ENCODE measurements at regions not wholly inside any gene's neighbourhood (a gene's known extent, or its start where the extent isn't known, plus 50 kb on each side); places are given as distances from the start of the nearest gene placed in this dataset.
"Not testable (repeated sequence)": the region's sequence is repeated elsewhere in the genome, so short reads cannot be mapped to it uniquely, and the experiment has no call there.

DNA sequence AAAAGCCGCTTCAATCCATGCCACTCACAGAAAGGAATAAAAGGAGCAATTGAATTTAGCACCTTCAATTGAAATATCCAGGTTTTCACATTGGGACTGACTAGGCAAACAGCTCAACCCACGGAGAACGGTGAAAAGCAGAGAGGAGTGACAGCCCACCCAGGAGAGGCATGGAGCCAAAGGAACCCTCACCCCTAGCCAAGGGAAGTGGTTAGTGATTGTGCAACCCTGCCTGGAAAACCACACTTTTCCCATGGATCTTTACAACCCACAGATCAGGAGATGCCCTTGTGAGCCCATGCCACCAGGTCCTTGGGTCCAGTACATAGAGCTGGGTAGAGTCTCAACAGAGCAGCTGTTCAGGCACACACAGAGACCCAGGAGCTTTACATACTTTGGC is 911.8 kb downstream of the EPHA7 start:
- DNase-seq (ENCODE audit: low spot score), result no peak

- no peak for DNase-seq (ENCODE audit: low spot score)
Measured at GRCh38 chr6:92504509-92504908, 914.9 kb downstream of the EPHA7 start.

GRCh38 chr6:92497281-92497680 is 922.1 kb downstream of the EPHA7 start:
- no peak for DNase-seq (ENCODE audit: low spot score)

GRCh38 chr6:92496527-92496926 is 922.8 kb downstream of the EPHA7 start:
- no peak for DNase-seq (ENCODE audit: low spot score)

DNA sequence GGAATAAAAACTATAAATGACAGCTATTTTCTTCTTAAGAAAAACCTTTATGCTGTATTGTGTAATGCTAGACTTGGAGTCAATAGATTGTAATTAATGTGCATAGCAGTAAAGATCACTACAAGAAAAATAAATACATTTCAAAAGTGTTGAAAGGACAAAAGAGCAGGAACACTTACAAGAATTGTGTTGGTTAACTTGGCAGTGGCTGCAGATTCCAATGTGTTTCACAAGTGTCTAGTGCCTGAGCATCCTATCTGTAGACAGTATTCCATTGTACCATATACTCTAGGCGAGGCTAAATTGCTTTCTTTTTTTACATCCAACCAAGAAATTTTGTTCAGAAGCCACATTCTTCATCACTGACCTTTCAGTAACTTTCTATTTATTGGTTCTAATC is 924.1 kb downstream of the EPHA7 start:
- DNase-seq (ENCODE audit: low spot score), result no peak

- DNase-seq (ENCODE audit: low spot score), result no peak
Measured at GRCh38 chr6:92485487-92485886, 933.9 kb downstream of the EPHA7 start.

DNA sequence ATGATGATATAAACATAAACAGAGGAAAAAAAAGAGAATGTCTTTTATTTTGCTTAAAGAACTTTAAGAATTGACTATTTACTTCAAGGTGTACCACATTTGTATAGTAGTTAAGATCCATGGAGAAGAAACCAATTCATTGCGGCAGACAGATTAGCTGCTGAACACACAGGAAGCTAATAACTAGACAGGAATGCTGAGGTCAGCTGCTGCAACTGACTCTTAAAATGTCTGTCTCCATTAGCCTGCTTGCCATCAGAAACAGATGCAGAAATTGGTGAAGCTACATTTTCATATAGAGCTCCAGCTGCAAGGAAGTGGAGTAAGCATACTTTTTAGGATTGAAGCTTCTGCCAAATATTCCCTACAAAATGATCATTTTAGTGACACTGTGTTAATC is 939.5 kb downstream of the EPHA7 start:
- no peak for DNase-seq (ENCODE audit: low spot score)

DNA sequence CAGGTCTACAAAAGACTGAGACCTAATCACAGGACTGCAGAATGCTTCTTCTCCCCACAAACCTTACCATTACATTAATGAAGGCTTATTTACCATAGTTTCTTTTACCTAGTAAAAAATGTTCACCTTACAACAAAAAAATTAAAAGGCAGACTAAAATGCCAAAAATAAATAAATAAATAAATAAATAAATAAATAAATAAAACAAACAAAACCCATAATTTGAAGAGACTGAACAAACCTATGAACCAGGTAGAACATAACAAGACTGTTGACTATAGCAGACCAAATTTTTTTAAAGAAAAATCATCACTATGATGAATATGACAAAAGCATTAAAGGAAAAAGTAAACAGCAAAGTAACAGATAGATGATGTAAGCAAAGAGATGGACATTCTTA is 946.3 kb downstream of the EPHA7 start:
- DNase-seq (ENCODE audit: low spot score), result no peak

DNA sequence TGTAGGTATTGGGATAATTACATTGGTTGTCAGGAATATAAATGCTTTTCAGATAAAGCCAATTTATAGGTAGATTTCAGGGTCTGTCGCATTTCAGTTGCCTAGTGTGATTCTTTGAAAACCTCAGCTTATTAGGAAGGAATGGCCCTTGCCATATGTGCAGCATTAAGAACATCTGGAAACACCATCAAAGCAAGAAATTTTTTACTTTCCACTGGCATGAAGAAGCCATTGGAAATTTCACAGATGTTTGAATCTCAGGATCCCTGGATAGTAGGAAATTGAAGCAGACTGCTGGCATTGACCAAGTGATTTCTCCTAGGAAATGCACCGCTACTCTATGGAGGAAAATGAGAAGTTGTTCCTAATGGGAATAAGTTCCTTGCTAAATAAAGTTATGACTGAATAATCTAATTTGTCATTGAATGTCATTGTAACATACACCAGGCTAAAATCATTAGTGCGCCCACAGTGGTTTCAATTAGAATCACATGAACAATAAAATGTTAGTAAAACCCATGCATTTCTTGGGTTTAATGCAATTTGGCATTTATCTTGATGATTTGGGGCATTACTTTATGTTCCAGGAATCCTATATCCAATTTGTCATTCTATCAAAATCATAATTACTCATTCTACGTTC is 950.1 kb downstream of the EPHA7 start:
- DNase-seq (ENCODE audit: low spot score), result no peak

DNA sequence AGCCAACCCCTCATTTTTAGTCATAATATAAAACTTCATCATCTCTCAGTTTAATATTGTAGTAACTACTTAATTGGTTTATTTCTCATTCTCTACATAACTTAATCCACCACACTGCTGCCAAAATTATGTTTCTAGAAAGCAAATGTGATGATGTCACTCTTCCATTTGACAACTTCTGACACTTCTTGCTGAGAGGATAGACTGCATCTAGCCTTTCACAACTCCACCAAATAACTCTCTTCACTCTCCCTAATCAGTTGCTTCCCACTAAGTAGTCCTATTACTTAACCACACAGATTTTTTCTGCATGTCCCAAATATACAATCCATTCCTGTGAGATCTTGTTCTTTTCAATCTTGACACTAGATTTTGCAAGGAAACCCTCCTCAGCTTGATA is 951.3 kb downstream of the EPHA7 start:
- DNase-seq (ENCODE audit: low spot score), result no peak

- no peak for DNase-seq (ENCODE audit: low spot score)
Measured at GRCh38 chr6:92460133-92460532, 959.2 kb downstream of the EPHA7 start.

- no peak for DNase-seq (ENCODE audit: low spot score)
Measured at GRCh38 chr6:92459606-92460005, 959.8 kb downstream of the EPHA7 start.

DNA sequence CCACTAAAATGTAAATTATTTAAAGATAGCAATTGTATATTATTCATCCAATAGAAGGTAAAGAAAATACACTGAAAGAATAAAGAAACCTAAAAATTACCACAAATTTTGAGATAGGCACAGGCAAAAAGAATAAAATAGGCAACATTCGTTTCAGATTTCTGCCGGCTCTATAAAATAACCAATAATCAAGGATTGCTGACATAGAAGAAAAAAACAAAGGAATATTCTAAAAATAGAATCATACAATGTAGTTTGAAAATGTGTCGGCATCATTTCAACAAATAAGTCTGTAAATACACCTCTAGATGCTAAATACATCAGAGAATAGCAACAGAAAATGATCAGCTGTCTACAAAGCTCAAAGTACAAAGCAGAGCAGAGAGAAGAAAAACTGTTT is 973.3 kb downstream of the EPHA7 start:
- DNase-seq (ENCODE audit: low spot score), result no peak

DNA sequence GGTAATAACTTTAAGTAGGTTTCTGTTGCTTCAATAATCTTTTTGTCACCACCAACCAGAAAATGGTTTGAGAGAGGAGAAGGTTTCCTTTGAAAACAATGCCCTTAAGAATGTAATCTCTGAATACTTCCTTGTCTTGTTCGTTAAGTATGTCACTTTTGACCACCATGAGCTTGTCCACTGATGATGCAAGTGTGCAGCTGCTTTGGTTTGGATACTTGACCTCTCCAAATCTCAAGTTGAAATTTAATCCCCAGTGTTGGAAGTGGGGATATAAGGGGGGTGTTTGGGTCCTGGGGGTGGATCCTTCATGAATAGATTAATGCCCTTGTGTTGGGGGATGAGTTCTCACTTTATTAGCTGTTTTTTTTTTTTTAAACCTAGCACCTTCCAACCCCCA is 985.4 kb downstream of the EPHA7 start:
- no peak for DNase-seq (ENCODE audit: low spot score)

DNA sequence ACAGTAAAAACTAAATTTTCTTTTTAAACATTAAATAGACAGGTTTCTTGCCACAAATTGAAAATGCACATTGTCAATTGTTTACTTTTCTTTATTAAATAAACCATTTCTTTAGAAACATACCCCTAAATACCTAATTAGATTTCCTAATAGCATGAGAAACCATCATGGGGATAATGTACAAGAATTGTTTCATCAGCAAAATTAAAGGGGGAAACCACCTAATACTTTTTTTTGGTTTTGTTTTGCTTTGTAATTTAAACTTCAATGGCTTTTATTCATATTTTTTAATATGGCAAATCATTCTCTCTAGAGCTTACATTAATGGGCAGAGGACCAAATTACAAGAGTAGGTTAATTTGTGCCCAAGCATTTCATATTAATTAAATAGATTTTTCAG is 987.9 kb downstream of the EPHA7 start:
- no peak for DNase-seq (ENCODE audit: low spot score)

DNA sequence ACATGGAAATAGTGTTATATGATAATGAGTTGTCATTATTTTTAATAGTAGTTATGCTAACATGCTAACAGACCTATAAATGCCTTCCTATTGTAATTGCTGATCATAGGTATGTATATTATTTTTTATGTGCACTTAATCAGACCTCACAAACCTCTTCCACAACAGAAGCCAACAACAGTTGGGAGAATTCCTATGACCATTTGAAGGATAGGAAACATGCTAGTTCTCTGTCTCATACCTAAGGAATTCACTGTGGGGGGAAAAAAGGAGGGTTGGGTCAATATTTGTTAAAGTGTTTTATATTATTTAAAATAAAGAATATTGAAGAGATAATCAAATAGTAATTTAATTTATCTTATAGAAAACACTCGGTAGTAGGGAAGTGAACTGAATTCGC is 990.9 kb downstream of the EPHA7 start:
- no peak for DNase-seq (ENCODE audit: low spot score)

DNA sequence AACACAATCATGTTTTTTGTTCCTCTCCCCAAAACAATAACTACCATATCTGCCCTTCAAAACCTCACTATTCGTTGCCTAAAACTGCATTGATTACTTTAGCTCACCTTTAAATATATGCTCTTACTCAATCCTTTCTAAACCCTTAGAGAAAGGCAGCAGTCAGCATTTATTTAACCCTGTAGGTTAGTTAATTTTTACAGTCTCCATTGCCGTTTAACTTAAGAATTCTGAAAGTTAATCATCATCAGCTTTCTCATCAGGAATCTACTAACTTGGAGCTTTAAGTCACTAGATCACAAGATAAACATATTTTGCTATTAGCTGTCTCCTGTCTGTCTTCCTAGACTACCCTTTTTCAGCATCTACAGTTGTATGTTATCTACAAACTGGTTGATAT is 991.9 kb downstream of the EPHA7 start:
- DNase-seq (ENCODE audit: low spot score), result no peak

DNA sequence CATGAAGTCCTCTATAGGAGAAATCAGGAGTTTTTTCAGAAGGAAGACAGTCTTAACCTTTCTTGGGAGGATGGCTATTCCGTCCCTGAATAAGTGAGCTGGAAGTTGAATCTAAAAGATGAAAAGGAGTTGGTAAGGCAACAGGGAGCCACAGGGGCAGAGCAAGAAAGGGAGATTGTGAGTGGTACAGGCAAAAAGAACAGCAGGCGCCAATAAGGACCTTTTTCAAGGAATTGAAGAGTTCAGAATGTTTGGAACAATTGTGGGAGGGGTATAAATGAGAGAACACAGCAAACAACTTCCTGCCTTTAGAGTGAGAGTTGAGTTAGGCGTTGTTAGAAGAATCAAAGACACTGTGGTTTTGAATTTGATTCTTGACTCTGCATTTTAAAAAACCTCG is 1003.7 kb downstream of the EPHA7 start:
- no peak for DNase-seq (ENCODE audit: low spot score)

- DNase-seq (ENCODE audit: low spot score), result no peak
Measured at GRCh38 chr6:92408350-92408749, 1011.0 kb downstream of the EPHA7 start.

DNA sequence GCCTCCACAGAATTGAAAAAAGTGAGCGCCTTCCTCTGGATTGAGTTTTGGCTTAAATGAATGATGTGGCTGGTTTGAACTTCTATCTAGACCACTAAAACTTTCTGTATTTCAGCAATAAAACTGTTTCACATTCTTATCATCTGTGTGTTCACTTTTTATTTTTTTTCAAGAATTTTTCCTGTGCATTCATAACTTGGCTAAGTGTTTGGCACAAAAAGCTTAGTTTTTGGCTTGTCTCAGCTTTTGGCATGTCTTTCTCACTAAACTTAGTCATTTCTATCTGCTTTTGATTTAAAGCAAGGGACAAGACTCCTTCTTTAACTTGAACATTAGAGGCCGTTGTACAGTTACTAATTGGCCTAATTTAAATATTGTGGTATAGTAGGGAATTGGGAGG is 1015.1 kb downstream of the EPHA7 start:
- DNase-seq (ENCODE audit: low spot score), result no peak

DNA sequence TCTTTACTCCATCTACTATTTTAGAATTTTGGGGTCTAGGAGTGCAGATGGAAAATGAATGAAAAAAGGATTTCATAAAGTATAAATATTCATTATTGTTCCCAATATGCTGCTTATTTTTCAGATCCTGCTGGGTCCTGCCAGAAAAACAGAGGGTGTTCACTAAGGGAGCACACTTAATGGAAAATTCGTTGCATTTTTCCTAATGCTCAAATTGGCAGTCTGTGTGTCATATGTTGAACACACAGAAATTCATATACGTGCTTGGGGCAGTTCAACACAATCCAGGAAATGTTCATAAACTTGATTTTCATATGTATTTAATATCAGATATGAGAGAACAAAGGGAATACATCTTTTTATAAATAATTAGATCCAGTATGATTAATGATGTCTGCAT is 1019.4 kb downstream of the EPHA7 start:
- no peak for DNase-seq (ENCODE audit: low spot score)

GRCh38 chr6:92388706-92389105 is 1030.7 kb downstream of the EPHA7 start:
- DNase-seq (ENCODE audit: low spot score), result not testable (repeated sequence)

GRCh38 chr6:92380803-92381601 is 1038.4 kb downstream of the EPHA7 start:
- no peak for DNase-seq (ENCODE audit: low spot score)

GRCh38 chr6:92377137-92377536 is 1042.2 kb downstream of the EPHA7 start:
- DNase-seq (ENCODE audit: low spot score), result no peak
